GM23338 (cell line): ENCODE measurements at regions not wholly inside any gene's neighbourhood (a gene's known extent, or its start where the extent isn't known, plus 50 kb on each side); places are given as distances from the start of the nearest gene placed in this dataset.

ENCODE experiments used
- ATAC-seq: fragments of 200-7000 bp; cut with Tn5 transposase; 3 replicates; pipeline ENCODE4 v1.9.1; 2020
- DNase-seq: peaks from one replicate; pipeline ENCODE4 v3.0.0-alpha.2; 2015; ENCODE audit warnings: low spot score
- H2AFZ ChIP-seq: fragments of 200-600 bp; sonication (generic); 2 replicates; pipeline ENCODE4 v1.8.0; 2016; ENCODE audit warnings: antibody characterized with exemption, mild to moderate bottlenecking, moderate library complexity
- H3F3A ChIP-seq: fragments of 200-600 bp; sonication (generic); replicated peaks from 2 replicates; pipeline ENCODE4 v1.8.0; 2017; ENCODE audit warnings: antibody characterized with exemption, mixed run types, low read depth
- H3K27ac ChIP-seq: fragments of 200-600 bp; sonication (generic); 2 replicates; pipeline ENCODE4 v1.6.1; 2016; ENCODE audit warnings: low read depth
- H3K27me3 ChIP-seq: fragments of 200-600 bp; sonication (generic); 2 replicates; pipeline ENCODE4 v1.8.0; 2016; ENCODE audit warnings: mild to moderate bottlenecking, mixed run types, moderate library complexity; ENCODE audit not compliant: insufficient read depth
- H3K36me3 ChIP-seq: fragments of 200-600 bp; sonication (generic); 2 replicates; pipeline ENCODE4 v1.8.0; 2016; ENCODE audit warnings: mild to moderate bottlenecking; ENCODE audit not compliant: insufficient read depth
- H3K4me1 ChIP-seq: fragments of 200-600 bp; sonication (generic); 2 replicates; pipeline ENCODE4 v1.8.0; 2016; ENCODE audit warnings: mild to moderate bottlenecking, moderate library complexity; ENCODE audit not compliant: insufficient read depth
- H3K4me2 ChIP-seq: fragments of 200-600 bp; sonication (generic); 2 replicates; pipeline ENCODE4 v1.7.1; 2017; ENCODE audit warnings: mixed run types
- H3K4me3 ChIP-seq: fragments of 200-600 bp; sonication (generic); 2 replicates; pipeline ENCODE4 v1.6.1; 2016; ENCODE audit warnings: mixed run types
- H3K79me2 ChIP-seq: fragments of 200-600 bp; sonication (generic); replicated peaks from 2 replicates; pipeline ENCODE4 v1.8.0; 2017; ENCODE audit warnings: mild to moderate bottlenecking; ENCODE audit not compliant: insufficient read depth
- H3K9me2 ChIP-seq: fragments of 200-600 bp; sonication (generic); 2 replicates; pipeline ENCODE4 v1.8.0; 2017; ENCODE audit not compliant: insufficient read depth
- H4K20me1 ChIP-seq: fragments of 200-600 bp; sonication (generic); replicated peaks from 2 replicates; pipeline ENCODE4 v1.8.0; 2017; ENCODE audit warnings: mild to moderate bottlenecking; ENCODE audit not compliant: insufficient read depth
- H3K27ac Mint-ChIP-seq: 2 replicates; pipeline ENCODE4 v1.8.0; 2020; ENCODE audit warnings: inconsistent platforms, mild to moderate bottlenecking, moderate library complexity, mixed read lengths
- H3K27me3 Mint-ChIP-seq: 3 replicates; pipeline ENCODE4 v1.8.0; 2022; ENCODE audit warnings: low read depth, mild to moderate bottlenecking, moderate library complexity, mixed read lengths, inconsistent platforms; ENCODE audit not compliant: insufficient read depth, poor library complexity
- H3K36me3 Mint-ChIP-seq: 3 replicates; pipeline ENCODE4 v1.8.0; 2021; ENCODE audit warnings: low read depth, mild to moderate bottlenecking, inconsistent platforms, moderate library complexity, mixed read lengths
- H3K4me1 Mint-ChIP-seq: 3 replicates; pipeline ENCODE4 v1.8.0; 2020; ENCODE audit warnings: mild to moderate bottlenecking, inconsistent platforms, mixed read lengths
- H3K4me3 Mint-ChIP-seq: 3 replicates; pipeline ENCODE4 v1.8.0; 2021; ENCODE audit warnings: moderate library complexity, mild to moderate bottlenecking, inconsistent platforms, mixed read lengths
- H3K9me3 Mint-ChIP-seq: 3 replicates; pipeline ENCODE4 v1.8.0; 2020; ENCODE audit warnings: moderate library complexity, mild to moderate bottlenecking, inconsistent platforms, mixed read lengths
- CREB1 ChIP-seq: fragments of 250-450 bp; sonication (Bioruptor Pico); IDR thresholded peaks from 2 replicates; pipeline ENCODE4 v1.5.0; 2020; ENCODE audit warnings: low read depth, mild to moderate bottlenecking, moderate library complexity
- CTCF ChIP-seq, 2 experiments: fragments of 200-600 bp in 1 of 2; sonication (generic) in 1 of 2; conservative IDR thresholded peaks; 2 replicates each; pipeline versions ENCODE4 v1.5.1 to v1.6.1; 2016 to 2017; ENCODE audit warnings: antibody characterized with exemption in 2 of 2, low read depth in 2 of 2, mild to moderate bottlenecking in 2 of 2, moderate library complexity in 1 of 2
- ETS1 ChIP-seq: IDR thresholded peaks from 2 replicates; pipeline ENCODE4 v1.6.1; 2016; ENCODE audit warnings: antibody characterized with exemption
- EZH2 ChIP-seq: fragments of 200-600 bp; sonication (generic); IDR thresholded peaks from one replicate; pipeline ENCODE4 v1.8.0; 2017; ENCODE audit warnings: antibody characterized with exemption, mild to moderate bottlenecking, low read depth; ENCODE audit not compliant: unreplicated experiment
- EZH2phosphoT487 ChIP-seq: fragments of 200-600 bp; sonication (generic); IDR thresholded peaks from one replicate; pipeline ENCODE4 v1.8.1; 2018; ENCODE audit warnings: antibody characterized with exemption; ENCODE audit not compliant: unreplicated experiment
- JUNB ChIP-seq: IDR thresholded peaks from one replicate; pipeline ENCODE4 v1.6.1; 2016; ENCODE audit warnings: antibody characterized with exemption; ENCODE audit not compliant: unreplicated experiment
- NANOG ChIP-seq: IDR thresholded peaks from 2 replicates; pipeline ENCODE4 v1.6.1; 2016; ENCODE audit warnings: antibody characterized with exemption, borderline replicate concordance
- POLR2AphosphoS5 ChIP-seq: IDR thresholded peaks from 2 replicates; pipeline ENCODE4 v1.6.1; 2016; ENCODE audit warnings: antibody characterized with exemption, low read depth
- STAT1 ChIP-seq: IDR thresholded peaks from one replicate; pipeline ENCODE4 v1.6.1; 2016; ENCODE audit warnings: antibody characterized with exemption; ENCODE audit not compliant: unreplicated experiment
- ZNF114 ChIP-seq: fragments of 250-450 bp; sonication (Bioruptor Pico); IDR thresholded peaks from 2 replicates; pipeline ENCODE4 v1.5.0; 2020; ENCODE audit warnings: mild to moderate bottlenecking, moderate library complexity
- ZNF331 ChIP-seq: fragments of 250-450 bp; sonication (Bioruptor Pico); IDR thresholded peaks from 2 replicates; pipeline ENCODE4 v1.5.0; 2020; ENCODE audit warnings: low read depth, mild to moderate bottlenecking, moderate library complexity
- TF ChIP-seq, protein P1 (sequence below): IDR thresholded peaks from one replicate; pipeline ENCODE4 v1.6.1; 2018; ENCODE audit warnings: antibody characterized with exemption; ENCODE audit not compliant: unreplicated experiment

DNA sequence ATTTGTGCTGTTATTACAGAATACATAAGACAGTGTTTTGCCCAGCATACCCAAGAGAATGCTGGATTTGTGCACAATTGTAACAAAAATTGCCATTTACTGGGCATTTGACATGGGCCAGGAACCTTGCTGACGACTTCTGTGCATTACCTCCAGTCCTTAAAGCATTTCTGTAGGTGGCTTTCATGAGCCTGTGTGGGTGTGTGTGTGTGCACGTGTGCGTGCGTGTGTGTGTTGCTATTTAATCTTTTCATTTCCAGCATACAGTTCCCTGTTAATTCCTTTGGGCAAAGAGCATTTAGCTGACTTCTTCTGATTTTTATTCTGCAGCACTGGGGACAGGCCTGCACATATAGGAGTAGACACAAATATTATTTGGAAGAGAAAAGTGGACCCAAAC lies 134.4 kb downstream of the CYLD start (continued):
- TF ChIP-seq, protein P1, sequence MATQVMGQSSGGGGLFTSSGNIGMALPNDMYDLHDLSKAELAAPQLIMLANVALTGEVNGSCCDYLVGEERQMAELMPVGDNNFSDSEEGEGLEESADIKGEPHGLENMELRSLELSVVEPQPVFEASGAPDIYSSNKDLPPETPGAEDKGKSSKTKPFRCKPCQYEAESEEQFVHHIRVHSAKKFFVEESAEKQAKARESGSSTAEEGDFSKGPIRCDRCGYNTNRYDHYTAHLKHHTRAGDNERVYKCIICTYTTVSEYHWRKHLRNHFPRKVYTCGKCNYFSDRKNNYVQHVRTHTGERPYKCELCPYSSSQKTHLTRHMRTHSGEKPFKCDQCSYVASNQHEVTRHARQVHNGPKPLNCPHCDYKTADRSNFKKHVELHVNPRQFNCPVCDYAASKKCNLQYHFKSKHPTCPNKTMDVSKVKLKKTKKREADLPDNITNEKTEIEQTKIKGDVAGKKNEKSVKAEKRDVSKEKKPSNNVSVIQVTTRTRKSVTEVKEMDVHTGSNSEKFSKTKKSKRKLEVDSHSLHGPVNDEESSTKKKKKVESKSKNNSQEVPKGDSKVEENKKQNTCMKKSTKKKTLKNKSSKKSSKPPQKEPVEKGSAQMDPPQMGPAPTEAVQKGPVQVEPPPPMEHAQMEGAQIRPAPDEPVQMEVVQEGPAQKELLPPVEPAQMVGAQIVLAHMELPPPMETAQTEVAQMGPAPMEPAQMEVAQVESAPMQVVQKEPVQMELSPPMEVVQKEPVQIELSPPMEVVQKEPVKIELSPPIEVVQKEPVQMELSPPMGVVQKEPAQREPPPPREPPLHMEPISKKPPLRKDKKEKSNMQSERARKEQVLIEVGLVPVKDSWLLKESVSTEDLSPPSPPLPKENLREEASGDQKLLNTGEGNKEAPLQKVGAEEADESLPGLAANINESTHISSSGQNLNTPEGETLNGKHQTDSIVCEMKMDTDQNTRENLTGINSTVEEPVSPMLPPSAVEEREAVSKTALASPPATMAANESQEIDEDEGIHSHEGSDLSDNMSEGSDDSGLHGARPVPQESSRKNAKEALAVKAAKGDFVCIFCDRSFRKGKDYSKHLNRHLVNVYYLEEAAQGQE: no peak
- TF ChIP-seq NANOG: no peak
- no peak for TF ChIP-seq JUNB
- TF ChIP-seq ETS1: no peak
- no peak for TF ChIP-seq CREB1 (CRISPR knock-in tag)
- TF ChIP-seq POLR2AphosphoS5: no peak
- no peak for TF ChIP-seq STAT1
- no peak for TF ChIP-seq EZH2
- no peak for TF ChIP-seq ZNF331
- TF ChIP-seq ZNF114 (CRISPR knock-in tag): no peak
- no peak for TF ChIP-seq CTCF (conservative IDR thresholded peaks at IDR 0.05; ENCODE audit: low read depth in 2 of 2)
- TF ChIP-seq EZH2phosphoT487: no peak

GRCh38 chr16:50868577-50868976 lies 126.7 kb downstream of the CYLD start:
- H3K4me2 ChIP-seq: no peak overlapping the region
- no peaks in the 10 kb centered on the region for H3K79me2 ChIP-seq
- Mint-ChIP-seq H3K36me3 (no peaks in the 10 kb centered on the region), H3K27ac (no peak overlapping the region), H3K4me3 (no peak overlapping the region), H3K4me1 (no peaks in the 10 kb centered on the region), H3K9me3 (no peaks in the 10 kb centered on the region), H3K27me3 (peaks cover 4% of the 10 kb centered on the region)
- H3K27me3 ChIP-seq: no peaks in the 10 kb centered on the region
- ATAC-seq: no peak
- no peak overlapping the region for H3K27ac ChIP-seq
- H3K36me3 ChIP-seq: no peaks in the 10 kb centered on the region
- no peak overlapping the region for H2AFZ ChIP-seq
- H4K20me1 ChIP-seq: no peaks in the 10 kb centered on the region
- H3K4me1 ChIP-seq: no peaks in the 10 kb centered on the region
- H3K9me2 ChIP-seq: no peaks in the 10 kb centered on the region
- H3K4me3 ChIP-seq: no peak overlapping the region
- no peak for DNase-seq
- H3F3A ChIP-seq: no peaks in the 10 kb centered on the region
- TF ChIP-seq ZNF114 (CRISPR knock-in tag) (no peak), NANOG (no peak), ZNF331 (no peak), CREB1 (CRISPR knock-in tag) (no peak), EZH2 (no peak), STAT1 (no peak), CTCF (conservative IDR thresholded peaks at IDR 0.05; ENCODE audit: low read depth in 2 of 2) (no peak), EZH2phosphoT487 (no peak), JUNB (no peak), ETS1 (no peak)
- TF ChIP-seq, protein P1: no peak
